Thyroid gland (tissue), 4 donors: ENCODE measurements at regions not wholly inside any gene's neighbourhood (a gene's known extent, or its start where the extent isn't known, plus 50 kb on each side); places are given as distances from the start of the nearest gene placed in this dataset.

Source experiments
- DNase-seq, 2 donors: peaks; one replicate each; pipeline ENCODE4 v3.0.0-alpha.2; 2019
- H3K27ac ChIP-seq, 3 donors: fragments of 200-600 bp; sonication (generic); 1 replicate in 2 of 3; 2 replicates in 1 of 3; pipeline ENCODE4 v1.5.1; 2016 to 2019; ENCODE audit warnings: mild to moderate bottlenecking in 1 of 3, moderate library complexity in 1 of 3
- H3K27me3 ChIP-seq: fragments of 200-600 bp; sonication (generic); one replicate; pipeline ENCODE4 v1.5.1; 2019
- H3K36me3 ChIP-seq, 2 donors: fragments of 200-600 bp; sonication (generic); one replicate each; pipeline ENCODE4 v1.5.1; 2016 to 2019
- H3K4me1 ChIP-seq, 2 donors: fragments of 200-600 bp; sonication (generic); one replicate each; pipeline ENCODE4 v1.5.1; 2017 to 2019
- H3K4me3 ChIP-seq, 3 donors: fragments of 200-600 bp; sonication (generic); replicated peaks in 1 of 3; 1 replicate in 2 of 3; 2 replicates in 1 of 3; pipeline ENCODE4 v1.5.1; 2016; ENCODE audit warnings: mild to moderate bottlenecking in 1 of 3
- H3K9me3 ChIP-seq: fragments of 200-600 bp; sonication (generic); one replicate; pipeline ENCODE4 v1.5.1; 2017
- POLR2A ChIP-seq, 2 donors: fragments of 450-650 bp; IDR thresholded peaks; one replicate each; pipeline ENCODE4 v1.6.1; 2017; ENCODE audit warnings: antibody characterized with exemption in 2 of 2, mild to moderate bottlenecking in 2 of 2, moderate library complexity in 1 of 2
- WGBS, 2 donors: methylation state at CpG; one replicate each; pipeline ENCODE4 v1.1.5; 2017; 5-methylcytosine and 5-hydroxymethylcytosine counted together
- intact Hi-C: fragments of 100-400 bp; cut with DNase I; formaldehyde crosslinking; loops from one replicate; pipeline ENCODE4 v1.15.1; 2023
- TF ChIP-seq, protein P1 (sequence below), 6 experiments: fragments of 200-600 bp in 3 of 6; fragments of 450-650 bp in 3 of 6; sonication (generic) in 3 of 6; IDR thresholded peaks; one replicate each; pipeline ENCODE4 v1.5.1; 2016 to 2019; ENCODE audit warnings: antibody characterized with exemption in 6 of 6, mild to moderate bottlenecking in 2 of 6, inconsistent platforms in 1 of 6, moderate library complexity in 1 of 6

GRCh38 chr20:61027218-61027617, 224.8 kb upstream of the CDH4 start:
- Histone ChIP-seq H3K4me3 (no peak overlapping the region), H3K9me3 (no peaks in the 10 kb centered on the region), H3K4me1 (no peaks in the 10 kb centered on the region), H3K36me3 (no peaks in the 10 kb centered on the region), H3K27me3 (no peaks in the 10 kb centered on the region), H3K27ac (no peak overlapping the region)
- intact Hi-C loops, result no loop called here
- WGBS, 2 donors, result 86 to 88% methylated on average over 4 of the region's 4 CpGs
- no peak for DNase-seq
- TF ChIP-seq, protein P1, sequence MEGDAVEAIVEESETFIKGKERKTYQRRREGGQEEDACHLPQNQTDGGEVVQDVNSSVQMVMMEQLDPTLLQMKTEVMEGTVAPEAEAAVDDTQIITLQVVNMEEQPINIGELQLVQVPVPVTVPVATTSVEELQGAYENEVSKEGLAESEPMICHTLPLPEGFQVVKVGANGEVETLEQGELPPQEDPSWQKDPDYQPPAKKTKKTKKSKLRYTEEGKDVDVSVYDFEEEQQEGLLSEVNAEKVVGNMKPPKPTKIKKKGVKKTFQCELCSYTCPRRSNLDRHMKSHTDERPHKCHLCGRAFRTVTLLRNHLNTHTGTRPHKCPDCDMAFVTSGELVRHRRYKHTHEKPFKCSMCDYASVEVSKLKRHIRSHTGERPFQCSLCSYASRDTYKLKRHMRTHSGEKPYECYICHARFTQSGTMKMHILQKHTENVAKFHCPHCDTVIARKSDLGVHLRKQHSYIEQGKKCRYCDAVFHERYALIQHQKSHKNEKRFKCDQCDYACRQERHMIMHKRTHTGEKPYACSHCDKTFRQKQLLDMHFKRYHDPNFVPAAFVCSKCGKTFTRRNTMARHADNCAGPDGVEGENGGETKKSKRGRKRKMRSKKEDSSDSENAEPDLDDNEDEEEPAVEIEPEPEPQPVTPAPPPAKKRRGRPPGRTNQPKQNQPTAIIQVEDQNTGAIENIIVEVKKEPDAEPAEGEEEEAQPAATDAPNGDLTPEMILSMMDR (IDR thresholded peaks at IDR 0.05), result no peak
- no peak for TF ChIP-seq POLR2A (IDR thresholded peaks at IDR 0.05)

DNA sequence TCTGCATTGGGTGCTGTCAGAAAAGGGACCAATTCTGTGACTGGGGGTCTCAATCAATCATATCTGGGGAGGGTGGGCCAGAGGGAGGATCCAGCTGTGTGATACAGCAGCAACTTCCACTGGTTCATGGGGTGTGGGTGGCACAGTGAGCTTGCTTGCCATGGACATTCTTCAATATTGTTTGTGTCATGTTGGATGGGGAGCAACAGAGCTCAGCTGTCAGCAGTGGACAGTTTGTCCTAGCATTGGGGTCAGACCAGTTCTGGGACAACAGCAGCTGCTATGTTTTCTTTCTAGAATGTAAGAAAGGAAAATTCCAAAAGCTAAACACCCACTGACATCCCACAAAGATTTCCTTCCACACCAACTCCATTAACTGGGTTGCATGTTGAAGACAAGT, 221.9 kb upstream of the CDH4 start:
- H3K27me3 ChIP-seq, result no peaks in the 10 kb centered on the region
- no peak for DNase-seq
- no peaks in the 10 kb centered on the region for H3K4me1 ChIP-seq
- H3K4me3 ChIP-seq, result no peak overlapping the region
- H3K27ac ChIP-seq, result no peak overlapping the region
- intact Hi-C loops, result no loop called here
- H3K36me3 ChIP-seq, result no peaks in the 10 kb centered on the region
- no peaks in the 10 kb centered on the region for H3K9me3 ChIP-seq
- TF ChIP-seq, protein P1 (IDR thresholded peaks at IDR 0.05), result no peak
- TF ChIP-seq POLR2A (IDR thresholded peaks at IDR 0.05), result no peak

GRCh38 chr20:61031101-61031830, 220.8 kb upstream of the CDH4 start:
- intact Hi-C loops, result no loop called here
- no peak overlapping the region for H3K4me3 ChIP-seq
- no peaks in the 10 kb centered on the region for H3K9me3 ChIP-seq
- H3K27me3 ChIP-seq, result no peaks in the 10 kb centered on the region
- no peaks in the 10 kb centered on the region for H3K36me3 ChIP-seq
- WGBS, 2 donors, result 54 to 82% methylated on average over 9 to 10 of the region's 10 CpGs
- TF ChIP-seq, protein P1 (IDR thresholded peaks at IDR 0.05), result no peak
- TF ChIP-seq POLR2A (IDR thresholded peaks at IDR 0.05), result no peak
- no peak overlapping the region for H3K27ac ChIP-seq
- H3K4me1 ChIP-seq, result no peaks in the 10 kb centered on the region
- DNase-seq, result no peak

DNA sequence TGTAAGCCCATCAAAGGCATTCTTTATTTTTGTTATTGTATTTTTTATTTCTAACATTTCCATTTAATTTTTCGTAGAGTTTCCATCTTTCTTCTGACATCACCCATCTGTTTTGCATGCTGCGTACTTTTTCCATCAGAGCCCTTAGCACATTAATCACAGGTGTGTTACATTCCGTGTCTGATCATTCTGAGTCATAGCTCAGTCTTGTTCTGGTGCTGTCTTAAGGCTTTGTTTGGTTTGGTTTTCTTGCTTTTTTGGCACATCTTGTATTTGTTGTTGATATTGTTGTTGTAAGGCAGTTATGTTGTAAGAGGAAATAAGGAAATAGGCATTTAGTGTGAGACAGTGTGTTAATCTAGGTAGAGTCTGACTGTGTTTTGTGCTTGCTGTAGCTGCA, 214.6 kb upstream of the CDH4 start:
- intact Hi-C loops, result no loop called here

DNA sequence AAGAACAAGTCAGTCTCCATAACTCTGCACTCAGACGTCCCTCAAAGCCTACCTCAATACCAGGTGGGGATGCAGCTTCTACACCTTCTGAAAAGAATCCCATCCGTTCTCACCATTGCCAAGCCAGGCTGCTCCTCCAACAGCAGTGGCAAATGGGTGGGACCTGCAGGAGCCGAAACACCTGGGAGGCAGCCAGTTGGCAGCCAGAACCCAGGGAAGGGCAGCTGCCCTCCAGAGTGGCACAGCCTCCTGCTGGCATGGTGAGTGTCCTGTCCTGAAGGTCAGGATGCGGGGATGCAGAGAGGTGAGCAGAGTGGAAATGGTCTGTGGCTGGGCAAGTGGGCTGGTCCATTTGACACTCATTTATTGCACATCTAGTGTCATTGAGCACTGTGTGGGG, 210.6 kb upstream of the CDH4 start:
- TF ChIP-seq POLR2A (IDR thresholded peaks at IDR 0.05), result no peak
- TF ChIP-seq, protein P1 (IDR thresholded peaks at IDR 0.05), result no peak
- Histone ChIP-seq H3K36me3 (no peaks in the 10 kb centered on the region), H3K9me3 (no peaks in the 10 kb centered on the region), H3K4me3 (no peak overlapping the region), H3K27ac (no peak overlapping the region), H3K27me3 (no peaks in the 10 kb centered on the region), H3K4me1 (no peaks in the 10 kb centered on the region)
- WGBS, 2 donors, result 69 to 70% methylated on average over 4 of the region's 4 CpGs
- intact Hi-C loops, result no loop called here
- DNase-seq, result no peak

More for the DNA sequence above, 214.6 kb upstream of the CDH4 start:
- WGBS, 2 donors, result 83 to 87% methylated on average over 3 of the region's 3 CpGs
- Histone ChIP-seq H3K4me3 (no peak overlapping the region), H3K36me3 (no peaks in the 10 kb centered on the region), H3K4me1 (no peaks in the 10 kb centered on the region), H3K9me3 (no peaks in the 10 kb centered on the region), H3K27me3 (no peaks in the 10 kb centered on the region), H3K27ac (no peak overlapping the region)
- no peak for DNase-seq
- TF ChIP-seq POLR2A (IDR thresholded peaks at IDR 0.05), result no peak
- TF ChIP-seq, protein P1 (IDR thresholded peaks at IDR 0.05), result no peak
